AML-193 (cell line): ENCODE measurements at regions not wholly inside any gene's neighbourhood (a gene's known extent, or its start where the extent isn't known, plus 50 kb on each side); places are given as distances from the start of the nearest gene placed in this dataset.
"Not testable (repeated sequence)": the region's sequence is repeated elsewhere in the genome, so short reads cannot be mapped to it uniquely, and the experiment has no call there.

Source experiments
- DNase-seq, 2 experiments: peaks; one replicate each; lab custom pipeline; 2025; lab: John Stamatoyannopoulos, UW

- not testable (repeated sequence) for DNase-seq
These were observed 245.3 kb upstream of the PROK2 start for GRCh38 chr3:72030296-72030695.

GRCh38 chr3:72028726-72029125, 243.8 kb upstream of the PROK2 start:
- DNase-seq = not testable (repeated sequence)

GRCh38 chr3:72028307-72028706, 243.4 kb upstream of the PROK2 start:
- DNase-seq = not testable (repeated sequence)

GRCh38 chr3:72027728-72028127, 242.8 kb upstream of the PROK2 start:
- not testable (repeated sequence) for DNase-seq

- no peak for DNase-seq
These were observed 237.1 kb upstream of the PROK2 start for GRCh38 chr3:72022027-72022426.

- no peak for DNase-seq
These were observed 236.6 kb upstream of the PROK2 start for GRCh38 chr3:72021531-72021930.

GRCh38 chr3:72018343-72018984, 233.5 kb upstream of the PROK2 start:
- DNase-seq = no peak

GRCh38 chr3:72017935-72018334, 233.0 kb upstream of the PROK2 start:
- DNase-seq = no peak

- DNase-seq = no peak
These were observed 232.4 kb upstream of the PROK2 start for GRCh38 chr3:72017311-72017710.

- DNase-seq = no peak
These were observed 230.5 kb upstream of the PROK2 start for GRCh38 chr3:72015463-72015862.

GRCh38 chr3:72013084-72013483, 228.1 kb upstream of the PROK2 start:
- no peak for DNase-seq

GRCh38 chr3:72012363-72012762, 227.4 kb upstream of the PROK2 start:
- no peak for DNase-seq

GRCh38 chr3:72011485-72011884, 226.5 kb upstream of the PROK2 start:
- DNase-seq = no peak

- DNase-seq = no peak
These were observed 225.0 kb upstream of the PROK2 start for GRCh38 chr3:72009851-72010443.

- DNase-seq = peak; percentile 36 to 41
These were observed 223.5 kb upstream of the PROK2 start for GRCh38 chr3:72008226-72008996.

GRCh38 chr3:72006631-72007556, 221.9 kb upstream of the PROK2 start:
- DNase-seq = no peak

GRCh38 chr3:72004749-72005292, 219.9 kb upstream of the PROK2 start:
- DNase-seq = no peak

- no peak for DNase-seq
These were observed 219.0 kb upstream of the PROK2 start for GRCh38 chr3:72003936-72004335.

GRCh38 chr3:72001758-72002157, 216.8 kb upstream of the PROK2 start:
- DNase-seq = no peak

GRCh38 chr3:71998995-71999673, 214.2 kb upstream of the PROK2 start:
- no peak for DNase-seq

- DNase-seq = no peak
These were observed 212.2 kb upstream of the PROK2 start for GRCh38 chr3:71997066-71997653.
